DOHH2 (cell line): ENCODE measurements at regions not wholly inside any gene's neighbourhood (a gene's known extent, or its start where the extent isn't known, plus 50 kb on each side); places are given as distances from the start of the nearest gene placed in this dataset.
"Not testable (repeated sequence)": the region's sequence is repeated elsewhere in the genome, so short reads cannot be mapped to it uniquely, and the experiment has no call there.

Source experiments
- H3F3A ChIP-seq: fragments of 200-600 bp; sonication (generic), shearing (Covaris generic); 2 replicates; pipeline ENCODE4 v1.6.0; 2016; ENCODE audit warnings: antibody characterized with exemption, mild to moderate bottlenecking; ENCODE audit not compliant: control insufficient read depth, insufficient read depth
- H3K27ac ChIP-seq: fragments of 200-600 bp; sonication (generic); 2 replicates; pipeline ENCODE4 v1.5.1; 2014; ENCODE audit warnings: low read depth, mild to moderate bottlenecking, low read length, moderate library complexity
- H3K27me3 ChIP-seq: fragments of 200-600 bp; sonication (generic); 2 replicates; pipeline ENCODE4 v1.6.1; 2014; ENCODE audit warnings: mild to moderate bottlenecking, low read length, mixed read lengths; ENCODE audit not compliant: control insufficient read depth
- H3K36me3 ChIP-seq: fragments of 200-600 bp; sonication (generic); 2 replicates; pipeline ENCODE4 v1.6.1; 2014; ENCODE audit warnings: mild to moderate bottlenecking, low read length, moderate library complexity, mixed read lengths; ENCODE audit not compliant: control insufficient read depth
- H3K4me1 ChIP-seq: fragments of 200-600 bp; sonication (generic); 2 replicates; pipeline ENCODE4 v1.6.1; 2014; ENCODE audit warnings: mild to moderate bottlenecking, low read length, mixed read lengths; ENCODE audit not compliant: control insufficient read depth
- H3K4me2 ChIP-seq: fragments of 200-600 bp; sonication (generic); 2 replicates; pipeline ENCODE4 v1.6.0; 2014; ENCODE audit warnings: mild to moderate bottlenecking, low read length, moderate library complexity
- H3K4me3 ChIP-seq: fragments of 200-600 bp; sonication (generic); 2 replicates; pipeline ENCODE4 v1.5.1; 2014; ENCODE audit warnings: mild to moderate bottlenecking, low read length, mixed read lengths
- H3K79me2 ChIP-seq: fragments of 200-600 bp; sonication (generic); 2 replicates; pipeline ENCODE4 v1.6.1; 2014; ENCODE audit warnings: mild to moderate bottlenecking, low read length, mixed read lengths; ENCODE audit not compliant: control insufficient read depth
- H3K9me2 ChIP-seq: fragments of 200-600 bp; sonication (generic); replicated peaks from 2 replicates; pipeline ENCODE4 v1.6.1; 2014; ENCODE audit warnings: mild to moderate bottlenecking, low read length, mixed read lengths; ENCODE audit not compliant: control insufficient read depth
- H3K9me3 ChIP-seq: fragments of 200-600 bp; sonication (generic); 2 replicates; pipeline ENCODE4 v1.6.1; 2014; ENCODE audit warnings: antibody characterized with exemption, low read length, mixed read lengths; ENCODE audit not compliant: control insufficient read depth, insufficient read depth
- H4K20me1 ChIP-seq: fragments of 200-600 bp; sonication (generic); 2 replicates; pipeline ENCODE4 v1.6.0; 2014; ENCODE audit warnings: low read depth, mild to moderate bottlenecking, antibody characterized with exemption, low read length, moderate library complexity; ENCODE audit not compliant: control insufficient read depth, insufficient read depth
- EZH2phosphoT487 ChIP-seq: fragments of 200-600 bp; sonication (generic); IDR thresholded peaks from 2 replicates; pipeline ENCODE4 v1.6.1; 2017; ENCODE audit warnings: borderline replicate concordance, mild to moderate bottlenecking, antibody characterized with exemption, low read length, moderate library complexity, mixed read lengths
- TF ChIP-seq, protein P1 (sequence below): fragments of 200-600 bp; sonication (generic); IDR thresholded peaks from one replicate; pipeline ENCODE4 v1.5.1; 2014; ENCODE audit warnings: antibody characterized with exemption, mild to moderate bottlenecking, low read depth, low read length; ENCODE audit not compliant: poor library complexity, severe bottlenecking

DNA sequence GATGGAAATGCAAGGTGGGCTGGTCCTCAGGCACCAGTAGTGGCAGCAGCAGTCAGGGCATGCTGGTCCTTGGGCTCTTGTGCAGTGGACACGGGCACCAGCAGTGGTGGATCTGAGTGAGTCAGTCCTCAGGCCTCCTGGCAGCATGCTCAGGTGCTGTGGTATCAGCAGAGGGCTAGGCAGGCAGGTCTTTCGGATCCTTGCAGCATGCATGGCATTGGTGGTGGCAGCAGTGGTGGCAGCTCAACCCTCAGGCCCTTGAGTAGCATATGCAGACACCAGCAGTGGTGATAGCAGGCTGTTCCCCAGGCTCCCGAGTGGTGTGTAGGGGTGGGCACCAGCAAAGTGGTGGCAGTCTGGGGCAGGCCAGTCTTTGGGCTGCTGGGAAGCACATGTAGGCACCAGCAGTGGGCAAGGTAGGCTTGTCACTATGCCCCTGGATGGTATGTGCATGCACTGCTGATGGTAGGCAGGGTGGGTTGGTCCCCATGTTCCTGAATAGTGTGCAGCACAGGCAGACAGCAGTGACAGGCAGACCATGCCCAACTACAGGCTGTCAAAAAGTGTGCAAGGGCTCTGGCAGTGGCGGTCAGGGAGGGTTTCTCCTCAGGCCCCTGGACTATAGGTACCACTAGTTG is 606.0 kb downstream of the ADCYAP1 start:
- Histone ChIP-seq H3K79me2 (no peaks in the 10 kb centered on the region), H3K4me3 (no peak overlapping the region), H3K9me2 (no peaks in the 10 kb centered on the region), H3K4me2 (no peak overlapping the region), H4K20me1 (no peaks in the 10 kb centered on the region), H3K36me3 (no peaks in the 10 kb centered on the region), H3K9me3 (no peaks in the 10 kb centered on the region), H3K4me1 (no peaks in the 10 kb centered on the region), H3F3A (no peaks in the 10 kb centered on the region), H3K27ac (no peak overlapping the region), H3K27me3 (no peaks in the 10 kb centered on the region)
- TF ChIP-seq EZH2phosphoT487 = no peak
- TF ChIP-seq, protein P1, sequence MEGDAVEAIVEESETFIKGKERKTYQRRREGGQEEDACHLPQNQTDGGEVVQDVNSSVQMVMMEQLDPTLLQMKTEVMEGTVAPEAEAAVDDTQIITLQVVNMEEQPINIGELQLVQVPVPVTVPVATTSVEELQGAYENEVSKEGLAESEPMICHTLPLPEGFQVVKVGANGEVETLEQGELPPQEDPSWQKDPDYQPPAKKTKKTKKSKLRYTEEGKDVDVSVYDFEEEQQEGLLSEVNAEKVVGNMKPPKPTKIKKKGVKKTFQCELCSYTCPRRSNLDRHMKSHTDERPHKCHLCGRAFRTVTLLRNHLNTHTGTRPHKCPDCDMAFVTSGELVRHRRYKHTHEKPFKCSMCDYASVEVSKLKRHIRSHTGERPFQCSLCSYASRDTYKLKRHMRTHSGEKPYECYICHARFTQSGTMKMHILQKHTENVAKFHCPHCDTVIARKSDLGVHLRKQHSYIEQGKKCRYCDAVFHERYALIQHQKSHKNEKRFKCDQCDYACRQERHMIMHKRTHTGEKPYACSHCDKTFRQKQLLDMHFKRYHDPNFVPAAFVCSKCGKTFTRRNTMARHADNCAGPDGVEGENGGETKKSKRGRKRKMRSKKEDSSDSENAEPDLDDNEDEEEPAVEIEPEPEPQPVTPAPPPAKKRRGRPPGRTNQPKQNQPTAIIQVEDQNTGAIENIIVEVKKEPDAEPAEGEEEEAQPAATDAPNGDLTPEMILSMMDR = no peak

DNA sequence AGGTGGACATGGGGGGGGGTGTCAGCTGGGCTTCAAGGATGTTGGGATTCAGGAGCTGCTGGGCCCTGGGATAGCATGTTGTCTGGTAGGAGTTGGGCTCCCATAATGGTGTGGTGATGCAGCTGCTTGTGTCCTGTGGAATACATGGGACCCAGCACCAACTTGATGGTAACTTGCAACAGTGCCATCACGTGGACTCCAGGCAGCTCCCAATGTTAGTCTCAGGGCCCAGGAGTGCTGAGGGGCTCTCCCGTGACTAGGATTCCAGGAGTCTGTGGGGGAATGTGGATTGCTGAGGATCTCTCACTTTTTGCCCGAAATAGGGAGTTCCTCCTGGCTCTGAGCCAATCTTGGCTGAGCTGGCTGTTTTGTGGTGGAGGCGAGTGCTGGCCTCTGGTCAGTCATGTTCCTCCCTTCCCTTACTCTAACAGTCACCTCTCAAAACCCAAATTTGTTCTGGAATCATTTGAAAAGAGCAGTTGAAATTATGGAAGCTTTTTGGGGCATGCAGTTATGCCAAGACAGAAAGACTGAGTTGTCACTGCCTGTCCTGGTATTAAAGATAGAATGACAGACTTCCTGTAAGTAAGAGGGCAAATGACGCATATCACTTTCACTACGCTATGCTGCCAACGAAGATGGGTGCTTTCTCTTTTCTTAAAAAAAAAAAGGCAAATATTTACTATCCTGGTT is 607.1 kb downstream of the ADCYAP1 start:
- no peaks in the 10 kb centered on the region for H4K20me1 ChIP-seq
- no peaks in the 10 kb centered on the region for H3K9me2 ChIP-seq
- no peak overlapping the region for H3K4me3 ChIP-seq
- no peaks in the 10 kb centered on the region for H3K4me1 ChIP-seq
- no peaks in the 10 kb centered on the region for H3K27me3 ChIP-seq
- no peak overlapping the region for H3K4me2 ChIP-seq
- no peaks in the 10 kb centered on the region for H3K79me2 ChIP-seq
- no peaks in the 10 kb centered on the region for H3K36me3 ChIP-seq
- no peaks in the 10 kb centered on the region for H3F3A ChIP-seq
- TF ChIP-seq, protein P1 = no peak
- no peak for TF ChIP-seq EZH2phosphoT487
- H3K27ac ChIP-seq = no peak overlapping the region
- no peaks in the 10 kb centered on the region for H3K9me3 ChIP-seq

DNA sequence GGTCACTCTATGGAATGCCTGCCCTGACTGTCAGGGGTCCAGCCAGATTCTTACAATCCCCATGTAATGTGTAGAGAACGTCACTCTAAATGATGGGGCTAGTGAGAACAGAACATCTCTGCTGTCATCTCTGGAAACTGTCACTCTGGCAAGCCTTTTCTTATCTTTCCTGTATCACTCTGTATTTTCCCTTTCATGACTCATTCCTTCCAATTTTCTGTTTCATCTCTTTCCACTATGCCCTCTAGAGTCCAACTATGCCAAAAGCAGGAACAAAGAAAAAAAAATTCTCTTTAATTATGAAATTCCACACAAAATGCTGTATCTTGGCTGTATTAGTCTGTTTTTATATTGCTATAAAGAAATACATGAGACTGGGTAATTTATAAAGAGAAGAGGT is 608.8 kb downstream of the ADCYAP1 start:
- no peaks in the 10 kb centered on the region for H3K79me2 ChIP-seq
- no peaks in the 10 kb centered on the region for H3K36me3 ChIP-seq
- H3K9me3 ChIP-seq = no peaks in the 10 kb centered on the region
- H4K20me1 ChIP-seq = no peaks in the 10 kb centered on the region
- H3K4me3 ChIP-seq = no peak overlapping the region
- H3K4me2 ChIP-seq = no peak overlapping the region
- no peaks in the 10 kb centered on the region for H3K9me2 ChIP-seq
- TF ChIP-seq, protein P1 = no peak
- TF ChIP-seq EZH2phosphoT487 = no peak
- no peaks in the 10 kb centered on the region for H3K4me1 ChIP-seq
- no peak overlapping the region for H3K27ac ChIP-seq
- H3K27me3 ChIP-seq = no peaks in the 10 kb centered on the region
- no peaks in the 10 kb centered on the region for H3F3A ChIP-seq

DNA sequence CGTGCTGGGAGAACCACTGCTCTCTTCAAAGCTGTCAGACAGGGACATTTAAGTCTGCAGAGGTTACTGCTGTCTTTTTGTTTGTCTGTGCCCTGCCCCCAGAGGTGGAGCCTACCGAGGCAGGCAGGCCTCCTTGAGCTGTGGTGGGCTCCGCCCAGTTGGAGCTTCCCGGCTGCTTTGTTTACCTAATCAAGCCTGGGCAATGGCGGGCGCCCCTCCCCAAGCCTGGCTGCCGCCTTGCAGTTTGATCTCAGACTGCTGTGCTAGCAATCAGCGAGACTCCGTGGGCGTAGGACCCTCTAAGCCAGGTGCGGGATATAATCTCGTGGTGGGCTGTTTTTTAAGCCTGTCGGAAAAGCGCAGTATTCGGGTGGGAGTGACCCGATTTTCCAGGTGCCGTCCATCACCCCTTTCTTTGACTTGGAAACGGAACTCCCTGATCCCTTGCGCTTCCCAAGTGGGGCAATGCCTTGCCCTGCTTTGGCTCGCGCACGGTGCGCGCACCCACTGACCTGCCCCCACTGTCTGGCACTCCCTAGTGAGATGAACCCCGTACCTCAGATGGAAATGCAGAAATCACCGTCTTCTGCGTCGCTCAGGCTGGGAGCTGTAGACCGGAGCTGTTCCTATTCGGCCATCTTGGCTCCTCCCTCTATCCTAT is 617.0 kb downstream of the ADCYAP1 start:
- H3K27ac ChIP-seq, H3K4me3 ChIP-seq, H3F3A ChIP-seq, H3K36me3 ChIP-seq, H3K9me2 ChIP-seq, H3K27me3 ChIP-seq, H4K20me1 ChIP-seq, H3K4me2 ChIP-seq, H3K4me1 ChIP-seq, H3K9me3 ChIP-seq, H3K79me2 ChIP-seq: not testable (repeated sequence)
